Neural crest cell (in vitro differentiated cells): ENCODE measurements at regions not wholly inside any gene's neighbourhood (a gene's known extent, or its start where the extent isn't known, plus 50 kb on each side); places are given as distances from the start of the nearest gene placed in this dataset.

Experiments used
- DNase-seq: peaks from one replicate; pipeline ENCODE4 v3.0.0; 2021; ENCODE audit warnings: low read depth, mixed read lengths, low spot score
- H3K27ac Mint-ChIP-seq: one replicate; pipeline ENCODE4 v1.8.0; 2021; ENCODE audit warnings: mild to moderate bottlenecking, mixed read lengths; ENCODE audit not compliant: unreplicated experiment
- H3K27me3 Mint-ChIP-seq: 2 replicates; pipeline ENCODE4 v1.8.0; 2021; ENCODE audit warnings: low read depth, mild to moderate bottlenecking, mixed read lengths
- H3K36me3 Mint-ChIP-seq: 2 replicates; pipeline ENCODE4 v1.8.0; 2021; ENCODE audit warnings: low read depth, mild to moderate bottlenecking, mixed read lengths
- H3K4me1 Mint-ChIP-seq: 2 replicates; pipeline ENCODE4 v1.8.0; 2021; ENCODE audit warnings: mixed read lengths
- H3K4me3 Mint-ChIP-seq: one replicate; pipeline ENCODE4 v1.8.0; 2021; ENCODE audit warnings: mild to moderate bottlenecking, mixed read lengths
- H3K9me3 Mint-ChIP-seq: 2 replicates; pipeline ENCODE4 v1.8.0; 2021; ENCODE audit warnings: mixed read lengths
- TF ChIP-seq, protein P1 (sequence below): fragments of 200-600 bp; sonication (generic); conservative IDR thresholded peaks from 2 replicates; pipeline ENCODE4 v1.5.0; 2021; ENCODE audit warnings: antibody characterized with exemption, mild to moderate bottlenecking

DNA sequence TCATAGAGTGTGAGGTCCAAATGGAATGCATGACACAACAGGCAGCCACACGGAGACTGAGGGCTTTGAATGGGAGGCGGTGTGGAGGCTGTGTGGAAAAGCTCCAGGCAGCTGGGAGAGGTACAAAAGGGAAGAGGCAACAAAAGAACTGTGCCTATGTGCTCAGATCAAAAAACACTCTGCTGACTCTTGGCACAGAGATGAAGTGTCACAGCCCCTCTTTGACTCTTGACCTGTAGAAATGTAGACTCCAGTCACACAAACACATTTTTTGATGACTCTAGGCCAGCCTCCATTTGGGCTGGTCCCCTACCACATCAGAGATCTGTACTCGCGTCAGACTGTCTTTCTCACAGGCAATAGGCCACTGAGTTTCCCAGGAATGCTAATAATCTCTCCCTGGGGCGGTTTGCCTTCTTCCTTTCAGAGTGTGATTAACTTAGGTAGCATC lies 456.0 kb downstream of the TUSC7 start:
- no peak overlapping the region for H3K4me3 Mint-ChIP-seq
- H3K27ac Mint-ChIP-seq: peak overlapping the region; percentile 80
- no peaks in the 10 kb centered on the region for H3K36me3 Mint-ChIP-seq
- peaks cover 32% of the 10 kb centered on the region for H3K4me1 Mint-ChIP-seq
- DNase-seq: peak; percentile 3
- H3K9me3 Mint-ChIP-seq: no peaks in the 10 kb centered on the region
- H3K27me3 Mint-ChIP-seq: no peaks in the 10 kb centered on the region
- TF ChIP-seq, protein P1, sequence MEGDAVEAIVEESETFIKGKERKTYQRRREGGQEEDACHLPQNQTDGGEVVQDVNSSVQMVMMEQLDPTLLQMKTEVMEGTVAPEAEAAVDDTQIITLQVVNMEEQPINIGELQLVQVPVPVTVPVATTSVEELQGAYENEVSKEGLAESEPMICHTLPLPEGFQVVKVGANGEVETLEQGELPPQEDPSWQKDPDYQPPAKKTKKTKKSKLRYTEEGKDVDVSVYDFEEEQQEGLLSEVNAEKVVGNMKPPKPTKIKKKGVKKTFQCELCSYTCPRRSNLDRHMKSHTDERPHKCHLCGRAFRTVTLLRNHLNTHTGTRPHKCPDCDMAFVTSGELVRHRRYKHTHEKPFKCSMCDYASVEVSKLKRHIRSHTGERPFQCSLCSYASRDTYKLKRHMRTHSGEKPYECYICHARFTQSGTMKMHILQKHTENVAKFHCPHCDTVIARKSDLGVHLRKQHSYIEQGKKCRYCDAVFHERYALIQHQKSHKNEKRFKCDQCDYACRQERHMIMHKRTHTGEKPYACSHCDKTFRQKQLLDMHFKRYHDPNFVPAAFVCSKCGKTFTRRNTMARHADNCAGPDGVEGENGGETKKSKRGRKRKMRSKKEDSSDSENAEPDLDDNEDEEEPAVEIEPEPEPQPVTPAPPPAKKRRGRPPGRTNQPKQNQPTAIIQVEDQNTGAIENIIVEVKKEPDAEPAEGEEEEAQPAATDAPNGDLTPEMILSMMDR: no peak

DNA sequence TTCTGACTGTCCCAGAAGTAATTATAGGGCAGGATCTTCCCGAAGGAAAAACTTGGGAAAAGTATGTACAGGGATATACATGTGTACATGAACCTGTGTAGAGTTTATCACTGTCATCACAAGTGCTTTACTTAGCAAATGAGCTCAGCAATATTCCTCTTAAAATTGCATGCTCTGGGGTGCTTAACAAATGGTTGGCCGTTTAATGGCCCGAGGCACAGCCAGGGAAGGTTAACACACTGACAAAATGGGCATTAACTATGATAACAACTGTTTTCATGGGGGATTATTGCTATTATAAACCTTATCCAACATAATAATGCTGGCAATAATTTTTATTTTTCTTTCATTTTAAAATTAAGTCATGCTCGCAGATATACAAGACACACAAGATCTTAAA lies 459.3 kb downstream of the TUSC7 start:
- Mint-ChIP-seq H3K27ac (no peak overlapping the region), H3K36me3 (no peaks in the 10 kb centered on the region), H3K9me3 (no peaks in the 10 kb centered on the region), H3K27me3 (no peaks in the 10 kb centered on the region), H3K4me1 (peaks cover 21% of the 10 kb centered on the region), H3K4me3 (no peak overlapping the region)
- TF ChIP-seq, protein P1: no peak
- DNase-seq: no peak

DNA sequence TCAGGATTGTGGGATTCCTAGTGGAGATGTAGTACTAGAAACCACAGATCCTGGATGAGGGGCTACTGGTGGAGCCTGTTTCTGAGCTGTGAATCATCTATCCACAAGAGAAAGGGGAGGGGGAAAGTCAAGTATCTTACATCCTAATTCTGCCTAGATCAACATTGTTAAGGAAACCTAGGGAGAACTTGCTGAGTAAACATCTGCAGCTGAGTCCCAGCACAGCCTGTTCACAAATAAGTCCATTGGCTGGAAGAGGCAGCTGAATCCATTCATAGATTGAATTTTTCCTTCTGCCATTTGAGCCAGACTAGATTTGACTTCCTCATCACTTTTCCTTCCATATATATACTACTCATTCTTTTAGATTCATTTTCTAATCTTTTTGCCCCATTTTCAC lies 460.5 kb downstream of the TUSC7 start:
- no peak overlapping the region for H3K4me3 Mint-ChIP-seq
- no peaks in the 10 kb centered on the region for H3K36me3 Mint-ChIP-seq
- no peak for DNase-seq
- TF ChIP-seq, protein P1: no peak
- no peaks in the 10 kb centered on the region for H3K9me3 Mint-ChIP-seq
- peaks cover 16% of the 10 kb centered on the region for H3K4me1 Mint-ChIP-seq
- H3K27me3 Mint-ChIP-seq: no peaks in the 10 kb centered on the region
- peak overlapping the region; percentile 40 for H3K27ac Mint-ChIP-seq

DNA sequence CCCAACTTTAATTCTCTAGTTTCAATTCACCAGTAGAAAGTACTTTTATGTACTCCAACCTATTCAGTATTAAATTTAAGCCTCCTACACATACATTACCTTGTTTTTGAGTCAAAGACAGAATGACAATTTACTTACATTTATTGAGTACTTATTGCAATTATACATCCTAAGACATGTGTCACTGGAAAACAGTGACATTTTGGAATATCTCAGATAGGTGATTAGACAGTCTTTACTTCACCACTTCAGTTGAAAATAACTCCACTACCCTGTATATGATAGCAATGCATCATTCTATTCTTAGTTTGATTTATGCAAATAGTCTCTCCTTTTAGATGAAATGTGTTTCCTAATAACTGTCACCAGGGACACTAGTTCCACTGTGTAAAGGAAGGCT lies 461.5 kb downstream of the TUSC7 start:
- H3K27ac Mint-ChIP-seq: no peak overlapping the region
- H3K36me3 Mint-ChIP-seq: no peaks in the 10 kb centered on the region
- no peaks in the 10 kb centered on the region for H3K9me3 Mint-ChIP-seq
- no peaks in the 10 kb centered on the region for H3K27me3 Mint-ChIP-seq
- H3K4me1 Mint-ChIP-seq: peaks cover 5% of the 10 kb centered on the region
- H3K4me3 Mint-ChIP-seq: no peak overlapping the region
- DNase-seq: no peak
- TF ChIP-seq, protein P1: no peak

DNA sequence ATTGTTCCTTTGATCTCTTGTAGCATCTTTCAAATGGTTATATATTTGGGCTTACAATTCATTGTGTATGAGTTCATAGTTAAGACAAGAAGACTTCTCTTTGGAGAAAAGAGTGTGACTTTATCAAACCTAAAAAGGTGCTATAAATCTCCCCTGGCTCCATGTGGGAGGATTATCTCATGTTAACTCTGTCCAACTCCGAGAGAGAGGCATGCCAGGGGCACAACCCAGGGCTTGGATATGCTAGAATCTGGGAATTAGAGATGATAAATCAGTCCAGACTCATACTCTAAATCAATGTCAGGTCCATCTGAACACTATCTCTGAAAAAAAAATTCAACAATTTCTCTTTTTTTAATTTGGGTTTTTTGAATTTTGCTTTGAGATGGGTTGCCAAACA lies 462.8 kb downstream of the TUSC7 start:
- no peaks in the 10 kb centered on the region for H3K4me1 Mint-ChIP-seq
- no peak overlapping the region for H3K4me3 Mint-ChIP-seq
- no peaks in the 10 kb centered on the region for H3K27me3 Mint-ChIP-seq
- no peaks in the 10 kb centered on the region for H3K9me3 Mint-ChIP-seq
- H3K36me3 Mint-ChIP-seq: no peaks in the 10 kb centered on the region
- TF ChIP-seq, protein P1: no peak
- H3K27ac Mint-ChIP-seq: no peak overlapping the region
- DNase-seq: no peak

DNA sequence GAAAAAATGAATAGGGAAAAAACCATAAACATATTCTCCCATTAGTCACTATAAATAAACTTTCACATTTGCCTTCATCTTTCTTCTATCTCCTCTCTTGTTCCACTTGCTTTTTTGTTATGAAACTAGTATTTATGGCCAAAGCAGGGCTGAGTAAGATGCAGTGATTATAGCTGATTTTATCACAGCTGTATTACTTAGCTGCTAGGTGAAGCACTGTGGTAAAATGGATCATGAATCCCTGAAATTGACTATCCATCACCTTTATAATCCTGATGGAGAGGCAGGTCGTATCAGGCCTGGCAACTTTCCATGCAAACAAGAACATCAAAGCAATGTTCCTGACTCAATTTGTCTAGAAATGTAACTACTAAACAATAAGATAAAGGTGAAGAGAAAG lies 471.6 kb downstream of the TUSC7 start:
- no peak for DNase-seq
- Mint-ChIP-seq H3K4me3 (no peak overlapping the region), H3K4me1 (peaks cover 4% of the 10 kb centered on the region), H3K9me3 (no peaks in the 10 kb centered on the region), H3K27me3 (no peaks in the 10 kb centered on the region), H3K27ac (no peak overlapping the region), H3K36me3 (no peaks in the 10 kb centered on the region)
- TF ChIP-seq, protein P1: no peak
